ENCODE measurements at regions not wholly inside any gene's neighbourhood (a gene's known extent, or its start where the extent isn't known, plus 50 kb on each side); places are given as distances from the start of the nearest gene placed in this dataset.

DNA sequence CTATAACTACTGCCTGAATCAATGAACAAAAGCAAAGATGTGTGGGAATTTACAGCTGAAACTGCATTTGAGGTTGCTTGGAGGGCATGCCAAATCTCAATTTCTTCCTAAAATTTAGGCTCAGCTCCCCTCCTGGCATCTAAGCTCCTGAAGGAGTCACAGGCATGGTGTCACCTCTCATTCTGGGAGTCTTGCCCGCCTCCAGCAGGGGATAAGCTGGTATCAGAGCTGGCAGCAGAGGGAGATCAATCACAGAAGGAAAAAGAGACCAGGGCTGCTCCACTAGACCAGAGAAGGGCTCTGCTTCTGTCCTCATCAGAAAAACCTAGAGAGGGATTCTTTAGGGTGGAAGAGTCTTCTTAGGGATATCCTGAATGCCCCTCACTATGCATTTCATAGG is 150.4 kb upstream of the SLC6A11 start:
- Histone ChIP-seq H3K27me3 (ENCODE audit: control insufficient read depth, insufficient read depth, low read length, poor library complexity, severe bottlenecking) (no peaks in the 10 kb centered on the region), H3K4me3 (ENCODE audit: low read length) (no peak overlapping the region), H3K36me3 (ENCODE audit: control insufficient read depth, insufficient read depth, low read length) (no peaks in the 10 kb centered on the region), H3K27ac (ENCODE audit: low read depth, low read length) (no peak overlapping the region), H3K4me1 (ENCODE audit: control insufficient read depth, insufficient read depth, low read length) (no peaks in the 10 kb centered on the region), H3K9me3 (ENCODE audit: control insufficient read depth, low read length) (no peaks in the 10 kb centered on the region), H3K9ac (ENCODE audit: extremely low read depth, low read length, poor library complexity, severe bottlenecking) (no peak overlapping the region)
- H3K36me3 Mint-ChIP-seq (ENCODE audit: low read depth), result no peaks in the 10 kb centered on the region
- no peaks in the 10 kb centered on the region for H3K9me3 Mint-ChIP-seq
- DNase-seq, result no peak
- 86 to 87% methylated on average over 1 of the region's 1 CpG for WGBS, 2 experiments (ENCODE audit: insufficient coverage in 1 of 2, insufficient read length in 1 of 2)
- H3K4me1 Mint-ChIP-seq, result peaks cover 4% of the 10 kb centered on the region
- TF ChIP-seq, protein P1, sequence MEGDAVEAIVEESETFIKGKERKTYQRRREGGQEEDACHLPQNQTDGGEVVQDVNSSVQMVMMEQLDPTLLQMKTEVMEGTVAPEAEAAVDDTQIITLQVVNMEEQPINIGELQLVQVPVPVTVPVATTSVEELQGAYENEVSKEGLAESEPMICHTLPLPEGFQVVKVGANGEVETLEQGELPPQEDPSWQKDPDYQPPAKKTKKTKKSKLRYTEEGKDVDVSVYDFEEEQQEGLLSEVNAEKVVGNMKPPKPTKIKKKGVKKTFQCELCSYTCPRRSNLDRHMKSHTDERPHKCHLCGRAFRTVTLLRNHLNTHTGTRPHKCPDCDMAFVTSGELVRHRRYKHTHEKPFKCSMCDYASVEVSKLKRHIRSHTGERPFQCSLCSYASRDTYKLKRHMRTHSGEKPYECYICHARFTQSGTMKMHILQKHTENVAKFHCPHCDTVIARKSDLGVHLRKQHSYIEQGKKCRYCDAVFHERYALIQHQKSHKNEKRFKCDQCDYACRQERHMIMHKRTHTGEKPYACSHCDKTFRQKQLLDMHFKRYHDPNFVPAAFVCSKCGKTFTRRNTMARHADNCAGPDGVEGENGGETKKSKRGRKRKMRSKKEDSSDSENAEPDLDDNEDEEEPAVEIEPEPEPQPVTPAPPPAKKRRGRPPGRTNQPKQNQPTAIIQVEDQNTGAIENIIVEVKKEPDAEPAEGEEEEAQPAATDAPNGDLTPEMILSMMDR (conservative IDR thresholded peaks at IDR 0.05), result no peak
- peaks cover 10% of the 10 kb centered on the region for H3K27me3 Mint-ChIP-seq (ENCODE audit: insufficient read depth)
- no peak overlapping the region for H3K27ac Mint-ChIP-seq
- H3K4me3 Mint-ChIP-seq, result no peak overlapping the region

- Histone ChIP-seq H3K4me1 (ENCODE audit: control insufficient read depth, insufficient read depth, low read length) (no peaks in the 10 kb centered on the region), H3K27me3 (ENCODE audit: control insufficient read depth, insufficient read depth, low read length, poor library complexity, severe bottlenecking) (no peaks in the 10 kb centered on the region), H3K4me3 (ENCODE audit: low read length) (no peak overlapping the region), H3K36me3 (ENCODE audit: control insufficient read depth, insufficient read depth, low read length) (no peaks in the 10 kb centered on the region), H3K9me3 (ENCODE audit: control insufficient read depth, low read length) (no peaks in the 10 kb centered on the region), H3K27ac (ENCODE audit: low read depth, low read length) (no peak overlapping the region), H3K9ac (ENCODE audit: extremely low read depth, low read length, poor library complexity, severe bottlenecking) (no peak overlapping the region)
- H3K36me3 Mint-ChIP-seq (ENCODE audit: low read depth), result no peaks in the 10 kb centered on the region
- DNase-seq, result no peak
- 82 to 83% methylated on average over 5 to 6 of the region's 6 CpGs for WGBS, 2 experiments (ENCODE audit: insufficient coverage in 1 of 2, insufficient read length in 1 of 2)
- H3K4me3 Mint-ChIP-seq, result no peak overlapping the region
- peaks cover 10% of the 10 kb centered on the region for H3K27me3 Mint-ChIP-seq (ENCODE audit: insufficient read depth)
- no peak overlapping the region for H3K27ac Mint-ChIP-seq
- no peaks in the 10 kb centered on the region for H3K9me3 Mint-ChIP-seq
- peaks cover 4% of the 10 kb centered on the region for H3K4me1 Mint-ChIP-seq
- TF ChIP-seq, protein P1 (conservative IDR thresholded peaks at IDR 0.05), result no peak
Measured at GRCh38 chr3:10666621-10667020, 149.4 kb upstream of the SLC6A11 start.

- H3K27ac ChIP-seq (ENCODE audit: low read depth, low read length), result no peak overlapping the region
- WGBS, 2 experiments (ENCODE audit: insufficient coverage in 1 of 2, insufficient read length in 1 of 2), result 88 to 90% methylated on average over 8 of the region's 8 CpGs
- H3K9me3 ChIP-seq (ENCODE audit: control insufficient read depth, low read length), result no peaks in the 10 kb centered on the region
- H3K27me3 ChIP-seq (ENCODE audit: control insufficient read depth, insufficient read depth, low read length, poor library complexity, severe bottlenecking), result no peaks in the 10 kb centered on the region
- Mint-ChIP-seq H3K27ac (no peak overlapping the region), H3K4me3 (no peak overlapping the region), H3K27me3 (ENCODE audit: insufficient read depth) (peaks cover 10% of the 10 kb centered on the region), H3K9me3 (no peaks in the 10 kb centered on the region), H3K4me1 (peaks cover 4% of the 10 kb centered on the region), H3K36me3 (ENCODE audit: low read depth) (no peaks in the 10 kb centered on the region)
- H3K4me3 ChIP-seq (ENCODE audit: low read length), result no peak overlapping the region
- H3K36me3 ChIP-seq (ENCODE audit: control insufficient read depth, insufficient read depth, low read length), result no peaks in the 10 kb centered on the region
- no peaks in the 10 kb centered on the region for H3K4me1 ChIP-seq (ENCODE audit: control insufficient read depth, insufficient read depth, low read length)
- no peak for DNase-seq
- no peak overlapping the region for H3K9ac ChIP-seq (ENCODE audit: extremely low read depth, low read length, poor library complexity, severe bottlenecking)
- TF ChIP-seq, protein P1 (conservative IDR thresholded peaks at IDR 0.05), result no peak
Measured at GRCh38 chr3:10667269-10667668, 148.8 kb upstream of the SLC6A11 start.
